GM10248 (cell line): ENCODE measurements at regions not wholly inside any gene's neighbourhood (a gene's known extent, or its start where the extent isn't known, plus 50 kb on each side); places are given as distances from the start of the nearest gene placed in this dataset.

ENCODE experiments used
- CTCF ChIA-PET: fragments of 300-600 bp; sonication (Branson Sonifier 250); formaldehyde crosslinking; extraction: SDS; loops from one replicate; lab custom pipeline; 2021; ENCODE audit warnings: antibody characterized with exemption; lab: Yijun Ruan, JAX
- POLR2A ChIA-PET: fragments of 350-650 bp; sonication (Branson Sonifier 250); formaldehyde crosslinking; extraction: SDS; loops from one replicate; lab custom pipeline; 2020; ENCODE audit warnings: antibody characterized with exemption; lab: Yijun Ruan, JAX
- DNase-seq: peaks from one replicate; pipeline ENCODE4 v3.0.0; 2012; ENCODE audit errors: extremely low spot score
- TF ChIP-seq, protein P1 (sequence below): IDR thresholded peaks from 2 replicates; pipeline ENCODE4 v1.5.1; 2012; ENCODE audit warnings: mild to moderate bottlenecking, low read depth; ENCODE audit errors: extremely low read depth, missing control alignments, control extremely low read depth

DNA sequence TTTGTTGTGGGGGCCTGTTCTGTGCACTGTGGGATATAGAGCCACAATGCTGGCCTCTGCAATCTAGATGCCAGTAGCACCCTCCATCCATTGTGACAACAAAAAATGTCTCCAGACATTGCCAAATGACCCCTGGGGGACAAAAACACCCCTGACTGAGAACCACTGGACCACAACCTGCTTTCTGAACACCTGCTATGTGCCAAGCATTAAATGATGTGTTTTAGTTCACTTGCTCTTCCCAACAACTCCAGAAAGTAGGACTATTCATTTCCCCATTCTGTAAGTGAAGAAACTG, 367.0 kb upstream of the ERCC4 start:
- ChIA-PET CTCF (no interaction called here), POLR2A (no interaction called here)
- TF ChIP-seq, protein P1, sequence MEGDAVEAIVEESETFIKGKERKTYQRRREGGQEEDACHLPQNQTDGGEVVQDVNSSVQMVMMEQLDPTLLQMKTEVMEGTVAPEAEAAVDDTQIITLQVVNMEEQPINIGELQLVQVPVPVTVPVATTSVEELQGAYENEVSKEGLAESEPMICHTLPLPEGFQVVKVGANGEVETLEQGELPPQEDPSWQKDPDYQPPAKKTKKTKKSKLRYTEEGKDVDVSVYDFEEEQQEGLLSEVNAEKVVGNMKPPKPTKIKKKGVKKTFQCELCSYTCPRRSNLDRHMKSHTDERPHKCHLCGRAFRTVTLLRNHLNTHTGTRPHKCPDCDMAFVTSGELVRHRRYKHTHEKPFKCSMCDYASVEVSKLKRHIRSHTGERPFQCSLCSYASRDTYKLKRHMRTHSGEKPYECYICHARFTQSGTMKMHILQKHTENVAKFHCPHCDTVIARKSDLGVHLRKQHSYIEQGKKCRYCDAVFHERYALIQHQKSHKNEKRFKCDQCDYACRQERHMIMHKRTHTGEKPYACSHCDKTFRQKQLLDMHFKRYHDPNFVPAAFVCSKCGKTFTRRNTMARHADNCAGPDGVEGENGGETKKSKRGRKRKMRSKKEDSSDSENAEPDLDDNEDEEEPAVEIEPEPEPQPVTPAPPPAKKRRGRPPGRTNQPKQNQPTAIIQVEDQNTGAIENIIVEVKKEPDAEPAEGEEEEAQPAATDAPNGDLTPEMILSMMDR: no peak
- no peak for DNase-seq

DNA sequence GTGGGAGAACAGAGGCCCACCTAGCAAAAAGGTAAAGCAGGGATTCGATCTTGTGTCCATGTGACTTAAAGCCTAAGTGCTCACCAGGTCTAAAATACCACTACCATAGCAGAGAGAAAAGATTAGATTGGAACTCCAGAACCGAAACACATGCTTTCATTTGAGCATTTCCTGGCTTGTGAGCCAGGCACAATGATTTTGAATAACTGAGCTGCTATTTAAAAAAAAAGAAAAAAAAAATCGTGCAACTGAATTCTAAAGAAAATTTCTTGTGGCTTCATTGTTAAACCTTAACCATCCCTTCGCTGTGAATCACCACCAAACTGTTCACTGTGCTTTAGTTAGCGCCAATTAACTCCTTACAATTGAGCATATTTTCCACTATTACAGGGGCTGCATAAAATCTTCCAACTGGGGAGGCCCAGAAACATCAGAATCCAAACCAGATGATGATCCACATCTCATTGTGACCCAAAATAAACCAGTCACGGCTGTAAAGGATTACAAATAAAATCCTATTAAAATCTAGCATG, 366.4 kb upstream of the ERCC4 start:
- no peak for DNase-seq
- CTCF ChIA-PET: no interaction called here
- POLR2A ChIA-PET: no interaction called here
- TF ChIP-seq, protein P1: no peak

- TF ChIP-seq, protein P1: no peak
- ChIA-PET POLR2A (no interaction called here), CTCF (no interaction called here)
- DNase-seq: no peak
Measured at GRCh38 chr16:13554005-13554404, 365.9 kb upstream of the ERCC4 start.

DNA sequence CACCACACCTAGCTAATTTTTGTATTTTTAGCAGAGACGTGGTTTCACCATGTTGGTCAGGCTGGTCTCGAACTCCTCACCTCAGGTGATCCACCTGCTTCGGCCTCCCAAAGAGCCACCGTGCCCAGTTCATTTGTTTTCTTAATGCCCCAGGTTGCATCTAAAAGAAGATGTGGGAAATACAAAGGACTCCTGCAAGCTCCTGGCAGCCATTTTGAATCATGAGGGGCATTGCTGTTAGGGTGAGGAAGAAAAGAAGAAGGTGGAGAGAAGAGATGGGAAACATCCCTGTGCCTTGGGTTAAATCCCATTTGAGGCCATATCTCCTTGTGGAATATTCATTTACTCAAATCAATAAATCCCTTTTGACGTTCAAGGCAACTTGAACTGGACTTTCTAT, 365.3 kb upstream of the ERCC4 start:
- TF ChIP-seq, protein P1: no peak
- ChIA-PET CTCF (no interaction called here), POLR2A (no interaction called here)
- DNase-seq: no peak

DNA sequence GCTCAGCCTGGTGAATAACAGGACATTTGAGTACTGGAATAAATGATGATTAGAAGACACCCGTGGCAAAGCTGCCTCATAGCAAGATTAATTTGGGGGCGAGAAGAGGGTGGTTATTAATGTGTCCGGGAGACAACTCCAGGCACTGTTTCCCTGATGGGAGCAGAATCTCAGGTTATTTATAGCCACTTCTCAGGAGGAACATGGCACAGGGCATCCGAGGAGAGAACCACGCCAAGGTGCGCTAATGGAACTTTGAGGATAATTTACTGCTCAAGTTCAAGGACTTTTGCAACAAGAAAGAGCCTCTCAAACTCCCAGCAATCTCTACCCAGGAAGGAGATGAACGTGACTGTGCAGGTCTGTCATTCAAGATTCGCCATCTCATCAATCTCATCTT, 362.5 kb upstream of the ERCC4 start:
- CTCF ChIA-PET: no interaction called here
- POLR2A ChIA-PET: no interaction called here
- TF ChIP-seq, protein P1: no peak
- DNase-seq: no peak

DNA sequence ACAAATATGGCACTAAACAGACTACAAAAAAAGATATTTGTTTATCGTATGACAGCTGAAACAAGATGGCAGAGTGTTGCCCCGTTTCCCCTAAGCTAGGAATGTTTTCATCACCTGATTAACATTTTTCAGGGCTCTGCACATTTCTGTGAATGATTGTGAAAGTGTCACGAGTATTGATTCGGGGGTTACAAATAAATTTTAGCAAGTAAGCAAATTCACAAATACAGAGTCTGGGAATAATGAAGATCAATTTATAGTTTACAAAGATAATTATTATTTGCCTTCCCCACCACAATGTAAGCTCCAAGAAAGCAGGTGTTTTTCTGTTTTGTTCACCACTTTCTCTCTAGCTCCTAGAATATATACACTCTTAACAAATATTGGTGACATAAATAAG, 361.2 kb upstream of the ERCC4 start:
- TF ChIP-seq, protein P1: no peak
- POLR2A ChIA-PET: no interaction called here
- DNase-seq: no peak
- CTCF ChIA-PET: no interaction called here

DNA sequence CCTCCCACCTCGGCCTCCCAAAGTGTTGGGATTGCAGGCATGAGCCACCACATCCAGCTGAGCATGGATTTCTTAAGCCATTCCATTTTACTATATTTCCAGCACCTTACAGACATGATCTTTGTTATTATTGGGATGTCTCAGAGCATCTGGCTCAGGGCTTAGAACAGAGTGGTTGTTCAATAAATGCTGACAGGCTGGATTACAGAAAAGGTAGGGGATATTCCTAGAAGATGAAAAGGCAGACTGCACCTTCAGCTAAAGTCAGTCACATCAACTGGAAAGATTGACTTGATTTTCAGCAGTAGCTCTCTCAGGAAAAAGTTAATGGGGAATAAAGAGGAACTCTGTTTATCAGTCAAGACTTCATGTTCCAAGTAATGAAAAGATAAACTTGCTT, 360.3 kb upstream of the ERCC4 start:
- TF ChIP-seq, protein P1: no peak
- ChIA-PET CTCF (no interaction called here), POLR2A (no interaction called here)
- no peak for DNase-seq
